HFF-Myc (cell line): ENCODE measurements at regions not wholly inside any gene's neighbourhood (a gene's known extent, or its start where the extent isn't known, plus 50 kb on each side); places are given as distances from the start of the nearest gene placed in this dataset.

Source experiments
- DNase-seq: peaks from one replicate; pipeline ENCODE4 v3.0.0-alpha.2; 2011; ENCODE audit warnings: low read depth; ENCODE audit errors: extremely low read depth
- H3K4me3 ChIP-seq: replicated peaks from 2 replicates; pipeline ENCODE4 v1.5.1; 2011; ENCODE audit warnings: low read depth, mild to moderate bottlenecking, control low read depth, low read length
- TF ChIP-seq, protein P1 (sequence below): IDR thresholded peaks from 2 replicates; pipeline ENCODE4 v1.5.1; 2012; ENCODE audit warnings: mild to moderate bottlenecking, low read depth, low read length, control low read depth; ENCODE audit errors: missing control alignments

DNA sequence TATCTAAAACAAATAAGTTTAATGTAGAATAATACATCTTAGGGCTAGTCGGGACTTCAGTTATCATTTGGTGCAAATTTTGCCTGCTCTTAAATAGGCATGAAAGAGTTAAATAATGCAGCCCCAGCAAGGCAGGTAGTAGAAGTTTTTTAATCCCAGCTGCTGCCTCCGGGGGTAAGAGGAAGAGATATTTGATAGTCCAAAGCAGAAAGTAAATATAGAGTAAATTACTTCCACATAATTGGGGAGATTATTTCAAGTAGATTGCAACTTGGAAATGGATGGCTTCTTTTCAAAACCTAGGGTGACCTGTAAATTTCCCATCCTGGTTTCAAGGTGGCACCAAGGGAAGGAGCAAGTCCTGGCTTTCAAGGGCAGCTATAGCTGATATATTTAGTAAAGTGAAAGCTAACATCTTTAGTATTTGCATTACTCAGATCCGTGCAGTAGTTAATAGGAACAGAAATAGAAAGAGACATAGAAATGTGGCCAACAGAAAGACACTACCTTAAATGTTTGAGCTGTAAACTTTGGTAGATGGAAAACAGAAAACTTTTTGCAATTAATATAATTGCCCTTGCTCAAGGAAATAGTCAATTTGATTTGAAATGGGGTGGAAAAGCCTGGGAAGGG, 109.1 kb downstream of the LMO4 start:
- H3K4me3 ChIP-seq = no peak overlapping the region
- no peak for DNase-seq
- TF ChIP-seq, protein P1, sequence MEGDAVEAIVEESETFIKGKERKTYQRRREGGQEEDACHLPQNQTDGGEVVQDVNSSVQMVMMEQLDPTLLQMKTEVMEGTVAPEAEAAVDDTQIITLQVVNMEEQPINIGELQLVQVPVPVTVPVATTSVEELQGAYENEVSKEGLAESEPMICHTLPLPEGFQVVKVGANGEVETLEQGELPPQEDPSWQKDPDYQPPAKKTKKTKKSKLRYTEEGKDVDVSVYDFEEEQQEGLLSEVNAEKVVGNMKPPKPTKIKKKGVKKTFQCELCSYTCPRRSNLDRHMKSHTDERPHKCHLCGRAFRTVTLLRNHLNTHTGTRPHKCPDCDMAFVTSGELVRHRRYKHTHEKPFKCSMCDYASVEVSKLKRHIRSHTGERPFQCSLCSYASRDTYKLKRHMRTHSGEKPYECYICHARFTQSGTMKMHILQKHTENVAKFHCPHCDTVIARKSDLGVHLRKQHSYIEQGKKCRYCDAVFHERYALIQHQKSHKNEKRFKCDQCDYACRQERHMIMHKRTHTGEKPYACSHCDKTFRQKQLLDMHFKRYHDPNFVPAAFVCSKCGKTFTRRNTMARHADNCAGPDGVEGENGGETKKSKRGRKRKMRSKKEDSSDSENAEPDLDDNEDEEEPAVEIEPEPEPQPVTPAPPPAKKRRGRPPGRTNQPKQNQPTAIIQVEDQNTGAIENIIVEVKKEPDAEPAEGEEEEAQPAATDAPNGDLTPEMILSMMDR = no peak

DNA sequence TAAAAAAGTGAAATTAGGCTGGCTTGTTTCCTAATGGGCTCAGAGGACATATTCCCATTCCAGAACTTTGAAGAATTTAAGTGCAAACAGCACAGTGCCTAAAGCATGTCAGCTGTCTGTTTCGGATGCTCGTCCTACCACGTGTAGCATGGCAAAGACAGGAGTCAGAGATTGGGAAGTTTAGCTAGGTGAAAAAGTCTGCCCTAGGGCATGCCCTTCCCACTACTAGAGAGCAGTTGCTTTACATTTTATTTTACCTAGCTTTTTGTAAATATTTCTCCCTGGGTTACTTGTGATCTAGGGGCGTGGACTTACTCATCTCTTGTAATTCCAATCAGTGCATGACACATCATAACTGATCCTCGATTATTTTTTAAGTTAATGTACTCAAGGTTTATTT, 111.1 kb downstream of the LMO4 start:
- no peak for DNase-seq
- TF ChIP-seq, protein P1 = no peak
- H3K4me3 ChIP-seq = no peak overlapping the region

DNA sequence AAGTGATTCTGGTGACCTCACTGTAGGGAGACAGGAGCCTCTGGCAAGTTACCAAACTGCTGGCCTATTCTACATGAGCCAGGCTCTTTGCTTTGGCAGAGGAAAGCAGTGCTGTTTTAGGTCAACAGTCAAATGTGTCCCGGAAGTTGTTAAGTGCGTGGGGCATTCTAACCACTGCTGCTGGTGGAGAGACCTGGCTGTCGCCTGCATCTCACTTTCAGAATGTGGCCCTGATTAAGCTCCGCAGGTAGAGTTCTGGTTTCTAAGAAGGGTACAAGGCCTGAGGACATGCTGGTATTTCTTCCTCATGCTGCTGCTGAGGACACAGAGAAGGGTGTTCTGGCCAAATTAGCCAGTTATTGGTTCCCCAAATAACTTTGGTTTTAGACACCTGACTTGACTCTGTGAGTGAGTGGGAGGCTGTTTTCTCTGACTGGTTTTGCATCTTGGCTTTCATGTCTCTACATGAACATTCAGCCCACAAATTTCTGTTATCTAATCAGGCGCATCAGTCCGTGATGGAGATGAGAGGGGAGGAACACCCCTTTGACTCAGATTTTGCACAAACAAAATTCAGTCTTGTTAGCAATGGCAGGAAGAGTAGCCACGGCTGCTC, 120.8 kb downstream of the LMO4 start:
- no peak for DNase-seq
- no peak overlapping the region for H3K4me3 ChIP-seq
- TF ChIP-seq, protein P1 = no peak

DNA sequence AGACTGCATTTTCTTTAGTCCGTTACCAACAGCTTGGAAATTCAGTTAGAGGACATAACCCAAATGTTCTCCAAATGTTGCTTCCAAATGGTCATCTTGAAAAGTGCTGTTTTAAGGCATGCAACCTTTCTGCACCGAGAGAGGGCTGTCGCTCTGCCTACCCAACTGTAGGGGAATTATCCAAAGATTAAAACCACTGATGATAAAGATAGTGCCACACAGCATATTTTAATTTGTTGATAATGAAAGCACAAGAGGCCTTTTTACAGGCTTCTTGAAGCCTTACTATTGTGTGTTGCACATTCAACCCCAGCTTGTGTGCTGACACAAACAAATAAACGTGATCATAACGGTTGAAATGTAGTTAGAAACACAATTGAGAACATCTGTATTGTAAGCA, 121.5 kb downstream of the LMO4 start:
- TF ChIP-seq, protein P1 = no peak
- DNase-seq = no peak

DNA sequence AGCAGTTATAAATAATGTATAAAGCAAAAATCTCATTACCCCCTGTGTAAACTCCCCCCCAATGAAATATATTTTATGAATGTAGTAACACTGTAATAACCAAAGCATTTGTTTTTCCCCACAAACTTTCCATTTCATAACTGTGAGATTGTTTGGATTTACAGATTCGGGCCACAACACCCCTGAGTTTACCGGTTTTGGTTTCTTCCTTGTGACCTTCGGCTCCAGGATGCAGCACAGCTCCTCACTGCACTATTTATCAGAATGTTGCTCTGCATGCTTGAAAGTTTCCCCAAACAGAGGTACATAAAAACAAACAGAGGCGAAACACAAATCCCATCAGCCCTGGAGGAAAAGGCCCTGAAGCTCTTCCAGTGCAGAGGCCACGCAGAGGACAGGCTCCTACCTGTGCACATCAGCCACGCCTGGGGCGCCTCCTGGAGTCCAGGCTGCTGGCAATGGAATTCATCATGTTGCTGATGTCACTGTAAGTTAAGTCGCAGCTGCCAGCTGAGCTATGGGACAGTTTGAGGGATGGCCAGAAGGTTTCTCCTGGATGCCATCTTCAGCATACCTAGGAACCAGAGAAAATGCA, 122.0 kb downstream of the LMO4 start:
- TF ChIP-seq, protein P1 = no peak
- H3K4me3 ChIP-seq = no peak overlapping the region
- DNase-seq = no peak

More for the DNA sequence above, 121.5 kb downstream of the LMO4 start:
- H3K4me3 ChIP-seq = no peak overlapping the region

DNA sequence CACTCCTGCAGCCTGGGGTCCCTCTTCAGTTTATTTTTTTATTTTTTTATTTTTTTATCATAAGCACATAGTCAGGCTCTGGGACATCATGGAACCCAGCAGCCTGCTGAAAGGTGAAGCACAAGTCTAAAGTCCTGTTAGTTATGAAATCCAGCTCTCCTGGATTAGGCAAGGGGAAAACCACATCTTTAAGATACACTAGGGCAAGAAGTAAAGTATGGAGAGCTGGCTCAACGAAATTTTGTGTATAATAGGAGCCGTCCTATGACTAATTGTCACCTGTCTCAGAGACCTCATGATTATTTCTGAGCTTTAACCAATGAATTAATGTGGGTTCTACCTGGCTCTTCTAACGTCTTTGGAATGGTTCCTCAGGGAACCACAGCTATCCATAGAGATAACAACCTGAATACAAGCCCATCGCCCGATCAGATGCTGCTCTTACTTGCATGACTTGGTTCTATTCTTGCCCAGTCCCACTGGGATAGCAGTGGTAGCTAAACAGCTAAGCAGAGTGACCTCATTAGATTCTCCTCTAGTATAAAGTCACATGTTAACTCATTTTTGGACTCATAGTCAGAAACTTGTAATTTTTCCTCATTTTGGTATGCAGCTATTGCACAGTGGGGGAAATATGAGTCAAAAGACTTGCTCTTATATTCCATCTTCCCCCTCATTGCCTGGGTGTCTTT, 122.7 kb downstream of the LMO4 start:
- TF ChIP-seq, protein P1 = no peak

More for the DNA sequence above, 122.7 kb downstream of the LMO4 start:
- no peak overlapping the region for H3K4me3 ChIP-seq
- DNase-seq = no peak
